ENCODE measurements at regions not wholly inside any gene's neighbourhood (a gene's known extent, or its start where the extent isn't known, plus 50 kb on each side); places are given as distances from the start of the nearest gene placed in this dataset.

DNA sequence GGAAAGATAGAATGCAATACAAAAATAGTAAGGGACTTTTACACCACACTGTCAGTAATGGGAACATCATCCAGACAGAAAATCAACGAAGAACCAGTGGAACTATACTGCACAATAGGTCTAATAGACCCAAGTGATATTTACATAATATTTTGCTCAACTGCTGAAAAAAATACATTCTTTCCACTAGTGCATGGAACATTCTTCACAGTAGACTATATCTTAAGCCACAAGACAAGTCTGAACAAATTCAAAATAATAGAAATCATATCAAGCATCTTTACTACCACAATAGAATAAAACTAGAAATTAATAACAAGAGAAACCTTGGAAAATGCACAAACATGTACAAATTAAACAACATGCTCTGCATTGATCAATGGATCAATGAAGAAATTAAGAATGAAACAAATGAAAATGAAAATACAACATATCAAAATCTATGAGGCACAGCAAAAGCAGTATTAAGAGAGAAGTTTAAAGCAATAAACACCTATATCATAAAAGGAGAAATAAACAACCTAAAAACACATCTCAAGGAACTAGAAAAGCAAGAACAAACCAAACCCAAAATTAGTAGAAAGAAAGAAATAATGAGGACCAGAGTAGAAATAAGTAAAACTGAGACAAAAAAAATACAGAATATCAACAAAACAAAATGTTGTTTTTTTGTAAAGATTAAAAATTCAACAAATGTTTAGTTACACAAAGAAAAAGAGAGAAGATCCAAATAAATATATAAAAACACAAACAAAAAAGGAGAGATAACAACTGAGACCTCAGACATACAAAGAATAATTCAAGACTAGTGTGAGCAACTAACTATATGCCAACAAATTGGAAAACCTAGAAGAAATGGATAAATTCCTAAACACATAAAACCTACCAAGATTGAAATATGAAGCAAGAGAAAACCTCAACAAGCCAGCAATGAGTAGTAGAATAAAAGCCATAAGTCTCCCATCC is 51.5 kb upstream of the ANTXR2 start:
- no peak for DNase-seq (ENCODE audit: low read depth)
